HCT116 (cell line): ENCODE measurements at regions not wholly inside any gene's neighbourhood (a gene's known extent, or its start where the extent isn't known, plus 50 kb on each side); places are given as distances from the start of the nearest gene placed in this dataset.

Source experiments
- ATAC-seq: fragments of 200-7000 bp; cut with Tn5 transposase; 2 replicates; pipeline ENCODE4 v1.9.1; 2020; ENCODE audit warnings: mild to moderate bottlenecking, moderate library complexity
- BruUV-seq: library from RNA; stranded (reverse); fragments of 400-500 nt; replicated peaks from 2 replicates; lab custom pipeline; 2021; lab: Mats Ljungman, UMichigan
- CTCF ChIA-PET: fragments of 300-600 bp; sonication (Branson Sonifier 250); formaldehyde crosslinking; loops from one replicate; lab custom pipeline; 2021; ENCODE audit warnings: antibody characterized with exemption; lab: Charles Lee
- POLR2A ChIA-PET: fragments of 300-600, 350-600 bp; sonication (Branson Sonifier 250); formaldehyde crosslinking; loops from one replicate; lab custom pipeline; 2021; ENCODE audit warnings: antibody characterized with exemption; lab: Charles Lee
- RAD21 ChIA-PET, 2 experiments: fragments of 300-600 bp; sonication (Branson Sonifier 250); formaldehyde crosslinking; loops; one replicate each; lab custom pipeline; 2023; ENCODE audit warnings: low total read pairs in 2 of 2; ENCODE audit not compliant: uncharacterized antibody in 2 of 2, unreplicated experiment in 2 of 2, low non-redundant PET in 1 of 2; lab: Charles Lee
- DNase-seq: peaks from one replicate; pipeline ENCODE4 v3.0.0-alpha.2; 2010; ENCODE audit warnings: low read depth, low spot score
- H2AFZ ChIP-seq: fragments of 200-600 bp; shearing (Covaris generic), sonication (generic); 2 replicates; pipeline ENCODE4 v1.6.1; 2017; ENCODE audit warnings: low read depth, mixed run types, mixed read lengths, antibody characterized with exemption, low read length; ENCODE audit not compliant: poor library complexity, severe bottlenecking
- H3K27ac ChIP-seq: 2 replicates; pipeline ENCODE4 v1.5.1; 2012; ENCODE audit warnings: low read depth, low read length
- H3K27me3 ChIP-seq: fragments of 200-600 bp; sonication (generic); 2 replicates; pipeline ENCODE4 v1.6.1; 2016; ENCODE audit warnings: mixed run types, low read length, mixed read lengths; ENCODE audit not compliant: insufficient read depth
- H3K36me3 ChIP-seq, 2 experiments: fragments of 200-500 bp in 1 of 2; fragments of 200-600 bp in 1 of 2; sonication (Bioruptor generic) in 1 of 2; sonication (generic) in 1 of 2; 2 replicates each; pipeline versions ENCODE4 v1.5.1 to v1.6.1; 2014 to 2016; ENCODE audit warnings: low read length in 2 of 2, inconsistent platforms in 1 of 2, mixed read lengths in 1 of 2, mixed run types in 1 of 2; ENCODE audit not compliant: insufficient read depth in 2 of 2, control insufficient read depth in 1 of 2
- H3K4me1 ChIP-seq, 2 experiments: fragments of 200-600 bp in 1 of 2; sonication (generic) in 1 of 2; 2 replicates each; pipeline versions ENCODE4 v1.5.1 to v1.6.1; 2012 to 2017; ENCODE audit warnings: low read length in 2 of 2, inconsistent platforms in 1 of 2, mild to moderate bottlenecking in 1 of 2, mixed read lengths in 1 of 2, mixed run types in 1 of 2, moderate library complexity in 1 of 2; ENCODE audit not compliant: insufficient read depth in 2 of 2, control insufficient read depth in 1 of 2
- H3K4me2 ChIP-seq: fragments of 200-600 bp; sonication (generic); 2 replicates; pipeline ENCODE4 v1.6.1; 2017; ENCODE audit warnings: mixed run types, low read length, mixed read lengths
- H3K4me3 ChIP-seq, 2 experiments: fragments of 200-600 bp in 1 of 2; sonication (generic) in 1 of 2; replicated peaks in 1 of 2; 2 replicates each; pipeline ENCODE4 v1.5.1; 2011 to 2016; ENCODE audit warnings: low read length in 2 of 2, control low read depth in 1 of 2, low read depth in 1 of 2, mild to moderate bottlenecking in 1 of 2, mixed read lengths in 1 of 2, mixed run types in 1 of 2
- H3K79me2 ChIP-seq: fragments of 200-600 bp; sonication (generic); 2 replicates; pipeline ENCODE4 v1.6.1; 2017; ENCODE audit warnings: mild to moderate bottlenecking, mixed run types, low read length, moderate library complexity, mixed read lengths; ENCODE audit not compliant: insufficient read depth
- H3K9ac ChIP-seq: fragments of 200-600 bp; sonication (generic); 2 replicates; pipeline ENCODE4 v1.6.1; 2016; ENCODE audit warnings: low read length, mixed read lengths
- H3K9me2 ChIP-seq: fragments of 200-600 bp; sonication (generic), shearing (Covaris generic); 2 replicates; pipeline ENCODE4 v1.6.1; 2017; ENCODE audit warnings: mixed run types, mild to moderate bottlenecking, moderate library complexity; ENCODE audit not compliant: insufficient read depth
- H3K9me3 ChIP-seq, 2 experiments: fragments of 200-500 bp in 1 of 2; fragments of 200-600 bp in 1 of 2; sonication (Bioruptor generic) in 1 of 2; sonication (generic) in 1 of 2; 2 replicates each; pipeline ENCODE4 v1.6.1; 2014 to 2017; ENCODE audit warnings: low read length in 2 of 2, mixed read lengths in 2 of 2, inconsistent platforms in 1 of 2, low read depth in 1 of 2, mild to moderate bottlenecking in 1 of 2, mixed run types in 1 of 2, moderate library complexity in 1 of 2; ENCODE audit not compliant: control insufficient read depth in 1 of 2, insufficient read depth in 1 of 2
- H4K20me1 ChIP-seq: fragments of 200-600 bp; sonication (generic), shearing (Covaris generic); 2 replicates; pipeline ENCODE4 v1.6.1; 2017; ENCODE audit warnings: mixed run types, mild to moderate bottlenecking, moderate library complexity; ENCODE audit not compliant: insufficient read depth
- CBX3 ChIP-seq: IDR thresholded peaks from 2 replicates; pipeline ENCODE4 v1.6.1; 2012; ENCODE audit warnings: low read depth
- CEBPB ChIP-seq: IDR thresholded peaks from 2 replicates; pipeline ENCODE4 v1.6.1; 2012; ENCODE audit warnings: low read depth
- EGR1 ChIP-seq: IDR thresholded peaks from 2 replicates; pipeline ENCODE4 v1.6.1; 2012; ENCODE audit warnings: low read depth
- ELF1 ChIP-seq: IDR thresholded peaks from 2 replicates; pipeline ENCODE4 v1.6.1; 2012; ENCODE audit warnings: low read depth, borderline replicate concordance
- FOSL1 ChIP-seq: IDR thresholded peaks from 2 replicates; pipeline ENCODE4 v1.6.1; 2012; ENCODE audit warnings: low read depth
- JUND ChIP-seq: IDR thresholded peaks from 2 replicates; pipeline ENCODE4 v1.6.1; 2012
- RAD21 ChIP-seq: IDR thresholded peaks from 2 replicates; pipeline ENCODE4 v1.6.1; 2012; ENCODE audit warnings: low read depth, mild to moderate bottlenecking
- SIN3A ChIP-seq: IDR thresholded peaks from 2 replicates; pipeline ENCODE4 v1.6.1; 2012; ENCODE audit warnings: low read depth
- SP1 ChIP-seq: IDR thresholded peaks from 2 replicates; pipeline ENCODE4 v1.6.1; 2012; ENCODE audit warnings: low read depth
- SRF ChIP-seq: IDR thresholded peaks from 2 replicates; pipeline ENCODE4 v1.6.1; 2012; ENCODE audit warnings: low read depth
- TCF7L2 ChIP-seq: IDR thresholded peaks from 2 replicates; pipeline ENCODE4 v1.7.0; 2011; ENCODE audit warnings: borderline replicate concordance, inconsistent platforms; ENCODE audit not compliant: insufficient read depth, insufficient read length; ENCODE audit errors: extremely low read depth
- ZBTB33 ChIP-seq: IDR thresholded peaks from 2 replicates; pipeline ENCODE4 v1.6.1; 2011; ENCODE audit warnings: mild to moderate bottlenecking, low read length, moderate library complexity; ENCODE audit not compliant: insufficient replicate concordance; ENCODE audit errors: extremely low read depth
- intact Hi-C: fragments of 100-400 bp; cut with micrococcal nuclease; formaldehyde crosslinking; loops from 2 replicates; pipeline ENCODE4 v1.10.0; 2022
- TF ChIP-seq, protein P1 (sequence below): IDR thresholded peaks from 2 replicates; pipeline ENCODE4 v1.6.1; 2012
- TF ChIP-seq, protein P2 (sequence below): IDR thresholded peaks from 2 replicates; pipeline ENCODE4 v1.6.1; 2012; ENCODE audit warnings: low read depth
- TF ChIP-seq, protein P3 (sequence below), 3 experiments: fragments of 200-600 bp in 1 of 3; sonication (generic) in 1 of 3; IDR thresholded peaks in 2 of 3; conservative IDR thresholded peaks in 1 of 3; 2 replicates each; pipeline ENCODE4 v1.5.1; 2012 to 2017; ENCODE audit warnings: low read depth in 2 of 3, low read length in 2 of 3, antibody characterized with exemption in 1 of 3, borderline replicate concordance in 1 of 3, control low read depth in 1 of 3, mild to moderate bottlenecking in 1 of 3, mixed read lengths in 1 of 3, mixed run types in 1 of 3, moderate library complexity in 1 of 3; ENCODE audit not compliant: insufficient read depth in 1 of 3

DNA sequence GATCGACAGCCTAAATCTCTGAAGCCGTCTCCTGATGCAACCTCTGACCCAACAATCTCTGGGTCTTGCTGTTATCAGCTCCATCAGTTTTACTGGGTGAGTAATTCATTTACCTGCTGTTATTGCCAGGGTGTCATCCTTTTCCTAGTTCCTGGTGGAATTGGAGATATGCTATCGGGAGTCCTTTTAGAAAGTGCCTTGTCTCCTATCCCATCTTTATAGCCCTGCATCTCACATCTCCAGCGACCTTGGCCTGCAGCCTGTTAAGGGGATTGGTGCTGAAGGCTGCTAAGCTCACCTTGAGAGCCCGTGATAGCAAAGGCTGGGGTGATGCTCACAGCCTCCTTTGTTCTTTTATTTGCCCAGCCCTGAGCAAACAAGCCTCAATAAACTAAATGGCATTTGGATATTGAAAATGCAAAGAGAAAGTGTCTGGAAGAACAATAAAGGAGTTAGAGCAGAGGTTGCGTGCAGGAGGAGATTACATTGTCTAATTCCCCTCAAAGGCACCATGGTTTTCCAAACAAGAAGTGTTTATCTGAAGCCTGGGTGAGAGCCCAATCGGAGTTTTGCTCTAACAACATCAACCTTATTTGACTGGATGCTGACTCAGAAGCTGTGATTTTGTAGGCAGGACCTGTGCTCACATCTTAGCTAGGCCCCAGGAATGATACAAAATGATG, 101.8 kb downstream of the RPLP1 start:
- POLR2A ChIA-PET, result no interaction called here
- Histone ChIP-seq H3K79me2 (no peaks in the 10 kb centered on the region), H4K20me1 (no peaks in the 10 kb centered on the region), H3K4me1 (peaks cover 7 to 23% of the 10 kb centered on the region in 2 experiments), H3K9me2 (no peaks in the 10 kb centered on the region), H3K36me3 (no peaks in the 10 kb centered on the region), H3K27ac (no peak overlapping the region), H3K27me3 (no peaks in the 10 kb centered on the region), H3K4me3 (no peak overlapping the region), H2AFZ (no peak overlapping the region), H3K9me3 (peaks cover 0 to 7% of the 10 kb centered on the region in 2 experiments; a peak in 1 of 4 replicates), H3K4me2 (no peak overlapping the region), H3K9ac (no peak overlapping the region)
- RAD21 ChIA-PET, result no interaction called here
- CTCF ChIA-PET, result no interaction called here
- BruUV-seq, result no TSS peak
- no peak for ATAC-seq
- no peak for DNase-seq
- intact Hi-C loops, result no loop called here
- TF ChIP-seq, protein P1, sequence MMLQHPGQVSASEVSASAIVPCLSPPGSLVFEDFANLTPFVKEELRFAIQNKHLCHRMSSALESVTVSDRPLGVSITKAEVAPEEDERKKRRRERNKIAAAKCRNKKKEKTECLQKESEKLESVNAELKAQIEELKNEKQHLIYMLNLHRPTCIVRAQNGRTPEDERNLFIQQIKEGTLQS, result no peak
- TF ChIP-seq RAD21, result no peak
- no peak for TF ChIP-seq CEBPB
- no peak for TF ChIP-seq SRF
- TF ChIP-seq FOSL1, result no peak
- no peak for TF ChIP-seq EGR1
- no peak for TF ChIP-seq TCF7L2
- no peak for TF ChIP-seq SP1
- no peak for TF ChIP-seq ZBTB33
- no peak for TF ChIP-seq ELF1
- TF ChIP-seq, protein P2, sequence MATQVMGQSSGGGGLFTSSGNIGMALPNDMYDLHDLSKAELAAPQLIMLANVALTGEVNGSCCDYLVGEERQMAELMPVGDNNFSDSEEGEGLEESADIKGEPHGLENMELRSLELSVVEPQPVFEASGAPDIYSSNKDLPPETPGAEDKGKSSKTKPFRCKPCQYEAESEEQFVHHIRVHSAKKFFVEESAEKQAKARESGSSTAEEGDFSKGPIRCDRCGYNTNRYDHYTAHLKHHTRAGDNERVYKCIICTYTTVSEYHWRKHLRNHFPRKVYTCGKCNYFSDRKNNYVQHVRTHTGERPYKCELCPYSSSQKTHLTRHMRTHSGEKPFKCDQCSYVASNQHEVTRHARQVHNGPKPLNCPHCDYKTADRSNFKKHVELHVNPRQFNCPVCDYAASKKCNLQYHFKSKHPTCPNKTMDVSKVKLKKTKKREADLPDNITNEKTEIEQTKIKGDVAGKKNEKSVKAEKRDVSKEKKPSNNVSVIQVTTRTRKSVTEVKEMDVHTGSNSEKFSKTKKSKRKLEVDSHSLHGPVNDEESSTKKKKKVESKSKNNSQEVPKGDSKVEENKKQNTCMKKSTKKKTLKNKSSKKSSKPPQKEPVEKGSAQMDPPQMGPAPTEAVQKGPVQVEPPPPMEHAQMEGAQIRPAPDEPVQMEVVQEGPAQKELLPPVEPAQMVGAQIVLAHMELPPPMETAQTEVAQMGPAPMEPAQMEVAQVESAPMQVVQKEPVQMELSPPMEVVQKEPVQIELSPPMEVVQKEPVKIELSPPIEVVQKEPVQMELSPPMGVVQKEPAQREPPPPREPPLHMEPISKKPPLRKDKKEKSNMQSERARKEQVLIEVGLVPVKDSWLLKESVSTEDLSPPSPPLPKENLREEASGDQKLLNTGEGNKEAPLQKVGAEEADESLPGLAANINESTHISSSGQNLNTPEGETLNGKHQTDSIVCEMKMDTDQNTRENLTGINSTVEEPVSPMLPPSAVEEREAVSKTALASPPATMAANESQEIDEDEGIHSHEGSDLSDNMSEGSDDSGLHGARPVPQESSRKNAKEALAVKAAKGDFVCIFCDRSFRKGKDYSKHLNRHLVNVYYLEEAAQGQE, result no peak
- no peak for TF ChIP-seq JUND
- TF ChIP-seq, protein P3, sequence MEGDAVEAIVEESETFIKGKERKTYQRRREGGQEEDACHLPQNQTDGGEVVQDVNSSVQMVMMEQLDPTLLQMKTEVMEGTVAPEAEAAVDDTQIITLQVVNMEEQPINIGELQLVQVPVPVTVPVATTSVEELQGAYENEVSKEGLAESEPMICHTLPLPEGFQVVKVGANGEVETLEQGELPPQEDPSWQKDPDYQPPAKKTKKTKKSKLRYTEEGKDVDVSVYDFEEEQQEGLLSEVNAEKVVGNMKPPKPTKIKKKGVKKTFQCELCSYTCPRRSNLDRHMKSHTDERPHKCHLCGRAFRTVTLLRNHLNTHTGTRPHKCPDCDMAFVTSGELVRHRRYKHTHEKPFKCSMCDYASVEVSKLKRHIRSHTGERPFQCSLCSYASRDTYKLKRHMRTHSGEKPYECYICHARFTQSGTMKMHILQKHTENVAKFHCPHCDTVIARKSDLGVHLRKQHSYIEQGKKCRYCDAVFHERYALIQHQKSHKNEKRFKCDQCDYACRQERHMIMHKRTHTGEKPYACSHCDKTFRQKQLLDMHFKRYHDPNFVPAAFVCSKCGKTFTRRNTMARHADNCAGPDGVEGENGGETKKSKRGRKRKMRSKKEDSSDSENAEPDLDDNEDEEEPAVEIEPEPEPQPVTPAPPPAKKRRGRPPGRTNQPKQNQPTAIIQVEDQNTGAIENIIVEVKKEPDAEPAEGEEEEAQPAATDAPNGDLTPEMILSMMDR (IDR thresholded peaks at IDR 0.05 in 2 of 3, conservative IDR thresholded peaks at IDR 0.05 in 1 of 3; ENCODE audit: borderline replicate concordance in 1 of 3, insufficient read depth in 1 of 3, low read depth in 2 of 3, low read length in 2 of 3), result no peak
- no peak for TF ChIP-seq CBX3
- no peak for TF ChIP-seq SIN3A
- TF ChIP-seq, all 23 proteins: peak for 0
